H1 (cell line): ENCODE measurements at regions not wholly inside any gene's neighbourhood (a gene's known extent, or its start where the extent isn't known, plus 50 kb on each side); places are given as distances from the start of the nearest gene placed in this dataset.

Experiments used
- CTCF ChIA-PET: fragments of 300-600 bp; sonication (Branson Sonifier 250); formaldehyde crosslinking; loops from one replicate; lab custom pipeline; 2021; ENCODE audit not compliant: partially characterized antibody; lab: Charles Lee
- POLR2A ChIA-PET: fragments of 300-600 bp; sonication (Branson Sonifier 250); formaldehyde crosslinking; loops from one replicate; lab custom pipeline; 2021; ENCODE audit warnings: inconsistent platforms; ENCODE audit not compliant: partially characterized antibody; lab: Charles Lee
- DNase-seq, 2 experiments: peaks; one replicate each; pipeline versions ENCODE4 v3.0.0 to v3.0.0-alpha.2; 2010 to 2022; ENCODE audit warnings: low spot score in 2 of 2, low read depth in 1 of 2, mixed read lengths in 1 of 2
- FAIRE-seq: peaks from 2 replicates; lab custom pipeline; 2011; peaks lifted over from hg19 to GRCh38; lab: Jason Lieb, UNC
- H2AFZ ChIP-seq: 2 replicates; pipeline ENCODE4 v1.8.1; 2012; ENCODE audit warnings: low read length, inconsistent platforms
- H2AK5ac ChIP-seq: 2 replicates; pipeline ENCODE4 v1.6.1; 2013; ENCODE audit warnings: low read depth, low read length
- H2BK120ac ChIP-seq: replicated peaks from 2 replicates; pipeline ENCODE3; 2013; ENCODE audit warnings: low read depth, low read length, inconsistent platforms
- H2BK12ac ChIP-seq: 2 replicates; pipeline ENCODE4 v1.6.1; 2013; ENCODE audit warnings: low read depth, low read length
- H2BK15ac ChIP-seq: 2 replicates; pipeline ENCODE4 v1.6.1; 2013; ENCODE audit warnings: low read length
- H2BK20ac ChIP-seq: 2 replicates; pipeline ENCODE4 v1.6.1; 2013; ENCODE audit warnings: low read length
- H2BK5ac ChIP-seq: 2 replicates; pipeline ENCODE4 v1.6.1; 2013; ENCODE audit warnings: low read depth, low read length
- H3K14ac ChIP-seq: 2 replicates; pipeline ENCODE4 v1.6.1; 2013; ENCODE audit warnings: inconsistent platforms; ENCODE audit not compliant: insufficient read length
- H3K18ac ChIP-seq: 2 replicates; pipeline ENCODE4 v1.6.1; 2013; ENCODE audit warnings: low read length; ENCODE audit errors: extremely low read depth
- H3K23ac ChIP-seq: 2 replicates; pipeline ENCODE4 v1.6.1; 2013; ENCODE audit warnings: inconsistent platforms; ENCODE audit not compliant: insufficient read length
- H3K23me2 ChIP-seq: 2 replicates; pipeline ENCODE4 v1.6.1; 2013; ENCODE audit warnings: low read depth, low read length
- H3K27ac ChIP-seq: 2 replicates; pipeline ENCODE4 v1.6.1; 2011; ENCODE audit warnings: low read depth, low read length, inconsistent platforms
- H3K27me3 ChIP-seq, 4 experiments: replicated peaks in 1 of 4; 1 replicate in 1 of 4; 2 replicates in 3 of 4; pipeline versions ENCODE4 v1.6.1 to v1.8.1; 2011 to 2013; ENCODE audit warnings: low read length in 3 of 4, mild to moderate bottlenecking in 3 of 4, inconsistent platforms in 2 of 4, mixed read lengths in 2 of 4, moderate library complexity in 1 of 4; ENCODE audit not compliant: control insufficient read depth in 3 of 4, insufficient read depth in 3 of 4; ENCODE audit errors: extremely low read depth in 1 of 4
- H3K36me3 ChIP-seq, 4 experiments: 2 replicates each; pipeline versions ENCODE4 v1.6.1 to v1.8.1; 2011 to 2013; ENCODE audit warnings: mild to moderate bottlenecking in 4 of 4, low read length in 3 of 4, moderate library complexity in 2 of 4, control low read depth in 1 of 4, inconsistent platforms in 1 of 4; ENCODE audit not compliant: insufficient read depth in 4 of 4, control insufficient read depth in 2 of 4
- H3K4ac ChIP-seq: replicated peaks from 2 replicates; pipeline ENCODE3; 2013; ENCODE audit warnings: low read length, low read depth, mixed read lengths, inconsistent platforms; ENCODE audit not compliant: insufficient read length
- H3K4me1 ChIP-seq, 4 experiments: replicated peaks in 1 of 4; 1 replicate in 1 of 4; 2 replicates in 3 of 4; pipeline versions ENCODE4 v1.6.1 to v1.8.1; 2011 to 2013; ENCODE audit warnings: low read length in 3 of 4, inconsistent platforms in 2 of 4, mixed read lengths in 1 of 4; ENCODE audit not compliant: insufficient read depth in 4 of 4, control insufficient read depth in 3 of 4
- H3K4me2 ChIP-seq, 2 experiments: 2 replicates each; pipeline versions ENCODE4 v1.6.1 to v1.8.1; 2011 to 2013; ENCODE audit warnings: low read depth in 2 of 2, low read length in 2 of 2, control low read depth in 1 of 2, inconsistent platforms in 1 of 2, mild to moderate bottlenecking in 1 of 2; ENCODE audit not compliant: insufficient read depth in 1 of 2
- H3K4me3 ChIP-seq, 4 experiments: fragments of 200-600, 300-600 bp in 1 of 4; sonication (generic), shearing (Covaris generic), sonication (Bioruptor Twin) in 1 of 4; 2 replicates each; pipeline versions ENCODE4 v1.5.1 to v1.8.1; 2011 to 2016; ENCODE audit warnings: low read length in 4 of 4, low read depth in 3 of 4, control low read depth in 2 of 4, inconsistent platforms in 2 of 4, mild to moderate bottlenecking in 2 of 4, mixed read lengths in 1 of 4, moderate library complexity in 1 of 4; ENCODE audit not compliant: insufficient read depth in 2 of 4; ENCODE audit errors: extremely low read depth in 1 of 4
- H3K56ac ChIP-seq: replicated peaks from 2 replicates; pipeline ENCODE3; 2013; ENCODE audit warnings: low read depth, mild to moderate bottlenecking, mixed read lengths, low read length, inconsistent platforms; ENCODE audit not compliant: insufficient read length
- H3K79me1 ChIP-seq: 2 replicates; pipeline ENCODE4 v1.6.1; 2013; ENCODE audit warnings: low read depth, low read length, control low read depth
- H3K79me2 ChIP-seq, 2 experiments: 2 replicates each; pipeline versions ENCODE4 v1.6.1 to v1.8.1; 2012 to 2013; ENCODE audit warnings: low read length in 2 of 2, mild to moderate bottlenecking in 2 of 2, inconsistent platforms in 1 of 2; ENCODE audit not compliant: insufficient read depth in 2 of 2, control insufficient read depth in 1 of 2
- H3K9ac ChIP-seq, 4 experiments: replicated peaks in 1 of 4; 1 replicate in 1 of 4; 2 replicates in 3 of 4; pipeline versions ENCODE4 v1.6.1 to v1.8.1; 2011 to 2013; ENCODE audit warnings: low read depth in 3 of 4, low read length in 3 of 4, control low read depth in 2 of 4, mild to moderate bottlenecking in 2 of 4, moderate library complexity in 2 of 4, inconsistent platforms in 1 of 4; ENCODE audit errors: extremely low read depth in 1 of 4
- H3K9me3 ChIP-seq, 2 experiments: 2 replicates each; pipeline versions ENCODE4 v1.6.1 to v1.8.1; 2012 to 2013; ENCODE audit warnings: mild to moderate bottlenecking in 2 of 2, moderate library complexity in 2 of 2, control low read depth in 1 of 2, inconsistent platforms in 1 of 2, low read depth in 1 of 2, low read length in 1 of 2, mixed read lengths in 1 of 2; ENCODE audit not compliant: insufficient read depth in 2 of 2
- H4K20me1 ChIP-seq, 2 experiments: replicated peaks in 1 of 2; 2 replicates each; pipeline versions ENCODE3 to v1.8.1; 2011 to 2013; ENCODE audit warnings: inconsistent platforms in 2 of 2, low read length in 2 of 2, mild to moderate bottlenecking in 1 of 2; ENCODE audit not compliant: insufficient read depth in 2 of 2, control insufficient read depth in 1 of 2
- H4K5ac ChIP-seq: 2 replicates; pipeline ENCODE4 v1.6.1; 2013; ENCODE audit warnings: low read length, low read depth, mixed read lengths, inconsistent platforms; ENCODE audit not compliant: insufficient read length
- H4K8ac ChIP-seq: 2 replicates; pipeline ENCODE4 v1.8.0; 2013; ENCODE audit warnings: mild to moderate bottlenecking, moderate library complexity, low read length, inconsistent platforms; ENCODE audit not compliant: insufficient read depth; ENCODE audit errors: extremely low read depth
- H4K91ac ChIP-seq: replicated peaks from 2 replicates; pipeline ENCODE3; 2013; ENCODE audit warnings: low read length, mixed read lengths, inconsistent platforms; ENCODE audit not compliant: insufficient read length
- CEBPB ChIP-seq: IDR thresholded peaks from 2 replicates; pipeline ENCODE4 v1.6.1; 2012; ENCODE audit warnings: low read depth, low read length
- E2F6 ChIP-seq: IDR thresholded peaks from 2 replicates; pipeline ENCODE4 v1.6.1; 2012; ENCODE audit warnings: inconsistent platforms
- HDAC6 ChIP-seq: IDR thresholded peaks from one replicate; pipeline ENCODE4 v1.7.1; 2012; ENCODE audit warnings: low read depth, mild to moderate bottlenecking, inconsistent platforms, low read length, moderate library complexity
- RBBP5 ChIP-seq: IDR thresholded peaks from 2 replicates; pipeline ENCODE4 v1.7.1; 2012; ENCODE audit warnings: low read depth, mild to moderate bottlenecking, inconsistent platforms, low read length, moderate library complexity, borderline replicate concordance
- RFX5 ChIP-seq: IDR thresholded peaks from 2 replicates; pipeline ENCODE4 v1.6.1; 2011; ENCODE audit warnings: low read depth, low read length, improper control_type of control experiment, borderline replicate concordance
- SP1 ChIP-seq: IDR thresholded peaks from 2 replicates; pipeline ENCODE4 v1.6.1; 2011; ENCODE audit warnings: low read depth, low read length
- SUZ12 ChIP-seq: fragments of 200-600 bp; sonication (generic); IDR thresholded peaks from 2 replicates; pipeline ENCODE4 v1.6.1; 2012; ENCODE audit warnings: mild to moderate bottlenecking, inconsistent platforms, low read length, moderate library complexity, mixed read lengths
- TBP ChIP-seq: IDR thresholded peaks from 2 replicates; pipeline ENCODE4 v1.6.1; 2011; ENCODE audit warnings: low read depth, low read length, improper control_type of control experiment
- WGBS, 2 experiments: shearing (Covaris generic) in 1 of 2; methylation state at CpG; one replicate each; pipeline versions ENCODE4 v1.1.6 to v1.1.7; 2013 to 2015; ENCODE audit warnings: low lambda C conversion rate in 2 of 2, mixed read lengths in 2 of 2, inconsistent platforms in 1 of 2, low coverage in 1 of 2, missing lambda C conversion rate in 1 of 2; ENCODE audit not compliant: insufficient replicate concordance in 2 of 2, insufficient coverage in 1 of 2, insufficient read length in 1 of 2; ENCODE audit errors: extremely low coverage in 1 of 2, missing lambda C conversion rate in 1 of 2; 5-methylcytosine and 5-hydroxymethylcytosine counted together
- TF ChIP-seq, protein P1 (sequence below): IDR thresholded peaks from 2 replicates; pipeline ENCODE4 v1.6.1; 2011; ENCODE audit warnings: low read length, improper control_type of control experiment
- TF ChIP-seq, protein P2 (sequence below): IDR thresholded peaks from 2 replicates; pipeline ENCODE4 v1.6.1; 2012; ENCODE audit warnings: inconsistent platforms

GRCh38 chr12:94862421-94862820 lies 141.1 kb downstream of the NDUFA12 start:
- Histone ChIP-seq H4K8ac (no peak overlapping the region), H3K79me2 (no peaks in the 10 kb centered on the region), H4K20me1 (no peaks in the 10 kb centered on the region), H3K23ac (no peak overlapping the region), H2AK5ac (no peak overlapping the region), H2BK120ac (no peak overlapping the region), H3K27ac (no peak overlapping the region), H3K27me3 (no peaks in the 10 kb centered on the region), H3K14ac (no peak overlapping the region), H3K23me2 (no peaks in the 10 kb centered on the region), H3K4me3 (no peak overlapping the region), H3K9ac (no peak overlapping the region), H4K91ac (no peak overlapping the region), H3K36me3 (no peaks in the 10 kb centered on the region), H2AFZ (no peak overlapping the region), H3K9me3 (no peaks in the 10 kb centered on the region), H2BK20ac (no peak overlapping the region), H4K5ac (no peak overlapping the region), H3K4me1 (no peaks in the 10 kb centered on the region), H3K18ac (no peak overlapping the region), H3K79me1 (no peaks in the 10 kb centered on the region), H3K4me2 (no peak overlapping the region), H3K4ac (no peak overlapping the region), H2BK15ac (no peak overlapping the region), H2BK5ac (no peak overlapping the region), H2BK12ac (no peak overlapping the region), H3K56ac (no peak overlapping the region)
- ChIA-PET POLR2A (no interaction called here), CTCF (interaction anchor here (0.6 to 1.9 kb wide), 6 partner anchors 10 to 575 kb away, joined by 3 to 8 read pairs (median 4); no protein-coding TSS in a partner anchor)
- 89% methylated on average over 3 of the region's 3 CpGs; no CpG with 5 or more reads in 1 of the 2 experiments for WGBS, 2 experiments
- FAIRE-seq: no peak
- no peak for DNase-seq
- TF ChIP-seq SP1 (no peak), E2F6 (no peak), TBP (no peak), HDAC6 (no peak), RFX5 (no peak), CEBPB (no peak), RBBP5 (no peak), SUZ12 (no peak)
- TF ChIP-seq, protein P1, sequence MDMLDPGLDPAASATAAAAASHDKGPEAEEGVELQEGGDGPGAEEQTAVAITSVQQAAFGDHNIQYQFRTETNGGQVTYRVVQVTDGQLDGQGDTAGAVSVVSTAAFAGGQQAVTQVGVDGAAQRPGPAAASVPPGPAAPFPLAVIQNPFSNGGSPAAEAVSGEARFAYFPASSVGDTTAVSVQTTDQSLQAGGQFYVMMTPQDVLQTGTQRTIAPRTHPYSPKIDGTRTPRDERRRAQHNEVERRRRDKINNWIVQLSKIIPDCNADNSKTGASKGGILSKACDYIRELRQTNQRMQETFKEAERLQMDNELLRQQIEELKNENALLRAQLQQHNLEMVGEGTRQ: no peak
- TF ChIP-seq, protein P2, sequence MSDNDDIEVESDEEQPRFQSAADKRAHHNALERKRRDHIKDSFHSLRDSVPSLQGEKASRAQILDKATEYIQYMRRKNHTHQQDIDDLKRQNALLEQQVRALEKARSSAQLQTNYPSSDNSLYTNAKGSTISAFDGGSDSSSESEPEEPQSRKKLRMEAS: no peak
